Stimulated activated CD4-positive, alpha-beta T cell treated with anti-CD3 and anti-CD28 coated beads, TNF-alpha, amount 100 ng/mL, for 24 hours (primary cell): ENCODE measurements at regions not wholly inside any gene's neighbourhood (a gene's known extent, or its start where the extent isn't known, plus 50 kb on each side); places are given as distances from the start of the nearest gene placed in this dataset.
A peak's percentile ranks its signal among the peaks of the same experiment; 100 is the strongest.

Experiments used
- DNase-seq, 3 experiments: peaks; one replicate each; pipeline ENCODE4 v3.0.0-alpha.2; 2020; ENCODE audit warnings: low read depth in 3 of 3

- peak in 1 of 3 experiments; percentile 4 for DNase-seq
Measured at GRCh38 chr9:110050925-110051355, 157.0 kb downstream of the C9orf152 start.

- DNase-seq: no peak
Measured at GRCh38 chr9:110056062-110056461, 151.9 kb downstream of the C9orf152 start.

DNA sequence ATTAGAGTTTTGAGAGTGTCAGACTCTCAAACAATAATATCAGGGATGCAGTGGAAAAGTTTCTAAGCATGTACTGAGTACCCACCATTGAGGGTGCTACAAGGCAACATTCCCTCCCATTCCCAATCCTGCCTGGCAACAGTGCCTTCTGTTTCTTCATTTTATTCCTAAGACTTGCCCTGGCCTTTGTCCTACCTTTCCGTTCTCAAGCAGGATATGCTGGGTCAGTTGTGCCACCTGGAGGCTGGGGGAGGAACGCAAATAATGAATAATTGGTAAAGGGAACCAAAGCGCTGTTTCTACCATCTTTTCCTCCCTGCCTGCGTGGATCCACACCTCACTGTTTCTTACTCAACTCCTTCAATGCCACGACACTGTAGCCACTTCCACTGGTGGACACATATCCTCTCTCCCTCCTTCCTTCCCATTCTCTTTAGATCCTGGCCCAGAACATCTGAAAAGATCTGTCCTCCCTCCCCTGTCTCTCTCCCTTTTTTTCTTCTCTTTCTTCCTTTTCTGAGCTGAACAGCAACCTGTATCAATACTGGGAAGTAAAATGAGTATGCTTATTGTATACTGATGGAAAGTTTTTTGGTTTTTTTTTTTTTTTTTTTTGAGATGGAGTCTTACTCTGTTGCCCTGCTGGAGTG is 149.5 kb downstream of the C9orf152 start:
- peak in 2 of 3 experiments; percentile 29 to 36 for DNase-seq

DNA sequence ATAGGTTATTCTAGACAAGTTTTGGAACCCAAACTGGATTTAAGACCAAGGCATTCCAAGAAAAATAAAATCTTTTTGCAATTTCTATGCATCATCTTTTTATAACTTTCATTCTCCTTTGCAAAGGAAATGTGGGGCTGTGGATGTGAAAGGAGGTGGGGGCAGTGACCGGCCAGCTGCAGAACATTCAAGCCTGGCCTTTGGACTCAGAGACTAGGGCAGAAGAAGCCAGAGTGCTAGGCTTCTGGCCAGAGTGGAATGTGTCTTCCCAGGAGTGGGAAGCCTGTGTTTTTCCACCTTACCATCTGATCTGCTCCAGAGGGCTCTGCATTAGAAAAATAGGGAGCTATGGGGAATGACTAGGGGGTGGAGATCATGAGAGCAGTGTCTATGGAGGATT is 148.5 kb downstream of the C9orf152 start:
- no peak for DNase-seq

DNA sequence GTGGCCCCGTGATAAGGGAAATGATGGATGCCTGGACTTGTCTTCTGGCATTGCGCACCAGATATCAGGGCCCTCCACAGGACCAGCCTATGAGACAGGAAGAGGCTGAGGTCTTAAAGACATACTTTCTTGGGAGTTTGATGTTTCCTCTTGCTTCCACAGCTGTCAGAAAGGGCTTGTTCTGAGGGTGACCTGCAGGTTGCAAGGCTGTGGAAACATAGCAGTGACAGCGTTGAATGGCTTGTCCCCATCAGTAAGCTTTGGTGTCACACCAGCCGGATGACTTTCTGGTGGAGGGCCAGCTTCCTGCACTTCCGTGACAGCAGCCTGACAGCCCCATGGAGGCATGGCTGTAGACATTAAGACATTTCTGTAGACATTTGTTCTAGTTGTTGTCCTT is 143.2 kb downstream of the C9orf152 start:
- no peak for DNase-seq

GRCh38 chr9:110065532-110065931 is 142.4 kb downstream of the C9orf152 start:
- DNase-seq: no peak

DNA sequence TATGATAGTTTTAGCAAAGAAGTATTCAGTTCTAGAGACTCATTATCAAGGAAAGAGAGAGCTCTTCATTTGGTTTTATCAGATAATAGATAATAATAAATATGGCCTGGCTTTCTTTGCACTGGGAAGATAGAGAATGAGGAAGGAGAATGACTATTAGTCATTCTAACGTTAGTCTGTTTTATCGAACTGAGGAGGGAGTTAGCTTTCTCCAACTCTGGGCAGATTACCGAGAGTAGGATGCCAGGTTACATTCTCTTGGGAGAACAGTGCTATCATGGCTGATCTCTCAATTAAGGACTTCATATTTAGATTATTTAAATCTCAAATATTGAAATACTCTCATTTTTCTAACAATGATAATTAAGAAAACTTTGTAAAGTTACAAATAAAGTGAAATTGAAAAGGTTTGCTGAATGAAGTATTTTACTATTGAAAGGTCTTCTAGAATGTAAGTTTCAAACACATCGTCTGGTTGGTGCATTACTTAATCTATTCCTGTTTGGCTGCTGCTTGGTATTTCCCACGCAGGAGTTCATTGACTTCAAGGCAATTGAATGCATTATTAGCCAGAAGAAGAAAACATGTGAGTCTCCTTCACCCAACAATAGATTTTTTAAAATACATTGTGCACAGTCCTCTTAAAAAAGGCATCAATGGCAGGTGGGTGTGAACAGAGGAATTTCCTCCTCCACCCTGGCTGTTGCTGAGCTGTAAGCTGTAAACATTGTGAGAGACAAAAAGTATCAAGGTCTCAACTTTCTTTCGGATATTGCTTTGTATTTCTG is 140.8 kb downstream of the C9orf152 start:
- DNase-seq: no peak

GRCh38 chr9:110068212-110068611 is 139.7 kb downstream of the C9orf152 start:
- no peak for DNase-seq

- DNase-seq: no peak
Measured at GRCh38 chr9:110069326-110070248, 138.4 kb downstream of the C9orf152 start.

DNA sequence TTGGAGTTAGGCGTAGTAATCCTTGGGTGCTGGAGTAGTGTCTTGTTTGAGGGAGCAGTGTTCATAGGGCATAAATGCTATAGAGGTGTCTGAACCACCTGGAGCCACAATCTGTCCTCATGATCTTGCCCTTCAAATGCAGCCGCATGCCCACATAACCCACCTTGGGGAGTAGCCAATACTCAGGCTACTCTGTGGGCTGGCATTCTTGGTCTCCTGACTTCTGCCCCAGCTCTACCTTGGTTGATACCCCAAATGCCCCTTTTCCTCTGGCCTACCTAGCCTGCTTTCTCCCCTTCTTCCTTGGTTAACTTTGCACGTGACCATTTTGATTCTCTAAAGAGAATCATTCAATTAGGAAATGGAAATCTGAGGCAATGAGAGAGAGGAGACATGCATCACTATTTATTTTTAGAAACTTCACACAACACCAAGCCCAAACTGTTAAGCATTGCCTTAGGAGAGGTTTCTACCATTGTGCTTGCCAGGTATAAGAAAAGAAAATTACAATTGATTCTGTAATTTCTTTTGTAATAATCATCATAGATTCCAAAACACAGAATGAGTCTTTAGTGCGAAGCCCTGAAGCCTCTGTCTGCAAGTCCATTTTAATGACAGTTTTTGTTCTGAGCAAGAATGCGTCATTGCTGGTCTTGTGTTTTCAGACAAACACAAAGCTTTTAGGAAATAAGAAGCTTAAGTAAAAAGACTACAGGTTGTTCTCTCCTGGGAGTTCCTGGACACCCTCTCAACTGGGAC is 135.2 kb downstream of the C9orf152 start:
- DNase-seq: no peak

- no peak for DNase-seq
Measured at GRCh38 chr9:110073356-110073905, 134.5 kb downstream of the C9orf152 start.

DNA sequence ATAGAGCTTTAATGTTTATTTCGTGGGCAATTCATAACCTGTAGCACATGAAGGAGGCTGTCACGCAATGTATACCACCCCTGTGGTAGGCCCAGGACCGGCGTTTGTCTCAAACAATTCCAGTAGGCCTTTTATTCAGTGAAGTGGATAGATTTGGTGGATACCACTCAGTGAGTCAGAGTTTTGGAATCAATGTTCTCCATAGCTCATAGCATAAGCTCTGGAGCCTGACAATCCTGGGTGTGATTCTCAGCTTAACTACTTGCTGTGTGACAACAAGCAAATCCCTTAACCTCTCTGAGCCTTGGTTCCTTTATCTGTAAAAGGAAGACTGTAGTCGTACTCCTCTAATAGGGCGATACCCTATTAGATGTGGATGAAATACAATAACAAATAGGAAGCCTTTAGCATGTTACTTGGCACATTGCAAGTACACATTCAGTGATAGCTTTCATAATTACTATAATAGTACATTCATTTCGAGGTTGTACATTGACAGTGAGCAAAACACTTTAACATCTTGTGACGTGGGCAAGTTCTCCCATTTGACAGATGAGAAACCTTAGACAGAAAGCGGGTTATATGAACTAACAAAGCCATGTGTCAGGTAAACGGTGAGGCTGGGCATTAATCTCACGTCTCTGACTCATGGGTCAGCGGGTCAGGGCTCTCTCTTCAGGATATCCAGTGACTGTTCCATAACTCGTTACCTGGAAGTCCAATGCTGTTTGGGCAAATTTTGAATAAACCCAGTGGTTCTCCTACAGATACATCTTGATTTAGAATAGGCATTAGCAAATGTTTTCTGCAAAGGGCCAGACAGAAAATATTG is 130.8 kb downstream of the C9orf152 start:
- DNase-seq: no peak

- no peak for DNase-seq
Measured at GRCh38 chr9:110077925-110078324, 130.0 kb downstream of the C9orf152 start.

GRCh38 chr9:110078604-110079003 is 129.4 kb downstream of the C9orf152 start:
- DNase-seq: no peak

GRCh38 chr9:110081395-110081794 is 126.6 kb downstream of the C9orf152 start:
- DNase-seq: no peak

DNA sequence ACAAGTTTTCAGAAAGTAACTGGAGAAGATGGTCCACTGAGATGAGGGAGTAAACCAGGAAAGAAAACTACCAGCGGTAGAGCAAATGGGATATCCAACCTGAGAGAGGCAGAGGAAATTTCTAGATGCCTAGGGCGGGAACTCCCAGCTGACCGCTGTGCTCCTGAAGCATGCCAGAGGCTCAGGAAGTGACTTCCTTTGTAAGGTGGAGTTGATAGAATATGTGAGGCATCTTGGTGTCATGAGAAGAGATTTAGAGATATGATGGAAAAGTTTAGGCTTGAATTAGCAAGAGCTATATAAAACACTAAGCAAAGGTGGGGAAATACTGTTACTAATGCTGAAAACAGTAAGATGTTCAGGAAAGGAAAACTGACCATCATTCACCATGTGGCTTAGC is 124.1 kb downstream of the C9orf152 start:
- no peak for DNase-seq

DNA sequence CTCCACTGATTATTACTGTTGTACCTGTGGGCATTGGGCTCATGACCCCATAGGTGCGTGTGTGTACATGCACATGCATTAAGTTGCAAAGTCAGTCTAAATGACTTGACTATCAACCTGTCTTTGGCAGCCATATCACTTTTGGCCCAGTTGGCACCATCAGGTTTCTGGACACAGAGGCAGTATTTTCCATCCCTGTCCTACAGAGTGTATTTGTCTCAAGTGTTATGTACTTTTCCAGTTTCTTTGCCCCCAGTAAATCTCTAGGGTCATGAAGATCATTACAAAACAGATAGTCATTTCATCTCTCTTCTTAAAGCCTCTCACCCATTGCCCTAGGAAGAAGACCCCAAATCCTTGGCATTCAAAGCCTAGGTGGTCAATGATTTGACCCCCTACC is 121.4 kb downstream of the C9orf152 start:
- DNase-seq: no peak

DNA sequence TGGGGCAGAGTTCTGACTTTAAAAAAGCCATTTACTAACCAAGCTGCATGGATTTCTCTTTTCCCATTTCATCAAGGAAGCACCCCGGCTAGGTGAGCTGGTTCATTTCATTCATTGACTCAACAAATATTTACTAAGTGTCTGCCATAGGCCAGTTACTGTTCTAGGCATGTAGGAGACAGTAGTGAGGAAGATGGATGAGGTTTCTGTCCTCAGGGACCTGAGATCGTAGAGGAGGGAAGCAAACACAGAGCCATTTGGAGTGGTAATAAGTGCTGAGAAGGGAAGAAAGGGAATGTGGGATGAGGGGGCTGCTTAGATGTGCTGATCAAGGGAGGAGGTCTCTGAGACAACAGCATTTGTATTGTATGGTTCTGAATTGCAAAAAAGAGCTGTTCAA is 120.4 kb downstream of the C9orf152 start:
- no peak for DNase-seq

- DNase-seq: no peak
Measured at GRCh38 chr9:110088099-110088498, 119.9 kb downstream of the C9orf152 start.

- no peak for DNase-seq
Measured at GRCh38 chr9:110089681-110090370, 118.1 kb downstream of the C9orf152 start.
